ENCODE measurements at regions not wholly inside any gene's neighbourhood (a gene's known extent, or its start where the extent isn't known, plus 50 kb on each side); places are given as distances from the start of the nearest gene placed in this dataset.

DNA sequence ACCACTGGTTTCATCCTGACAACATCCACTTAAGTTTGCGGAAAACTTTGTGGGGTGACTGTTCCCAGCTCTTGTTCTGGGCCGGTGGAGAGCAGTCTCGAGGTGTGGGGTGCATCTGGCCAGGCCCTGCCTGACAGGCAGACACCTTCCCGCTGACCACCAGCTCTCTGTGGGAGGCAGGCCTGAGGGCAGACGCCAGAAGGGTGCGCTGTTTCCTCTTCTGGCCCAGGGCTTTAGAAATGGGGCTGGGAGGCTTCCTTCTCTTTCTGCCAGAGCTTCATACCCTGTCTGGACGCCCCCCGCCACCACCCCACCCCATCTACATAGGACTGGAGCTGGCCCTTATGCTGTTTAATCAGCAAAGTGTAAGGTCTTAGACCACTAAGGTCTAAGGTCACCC lies 263.8 kb downstream of the LOXHD1 start:
- no peak for DNase-seq (ENCODE audit: low read depth)
- TF ChIP-seq, protein P1, sequence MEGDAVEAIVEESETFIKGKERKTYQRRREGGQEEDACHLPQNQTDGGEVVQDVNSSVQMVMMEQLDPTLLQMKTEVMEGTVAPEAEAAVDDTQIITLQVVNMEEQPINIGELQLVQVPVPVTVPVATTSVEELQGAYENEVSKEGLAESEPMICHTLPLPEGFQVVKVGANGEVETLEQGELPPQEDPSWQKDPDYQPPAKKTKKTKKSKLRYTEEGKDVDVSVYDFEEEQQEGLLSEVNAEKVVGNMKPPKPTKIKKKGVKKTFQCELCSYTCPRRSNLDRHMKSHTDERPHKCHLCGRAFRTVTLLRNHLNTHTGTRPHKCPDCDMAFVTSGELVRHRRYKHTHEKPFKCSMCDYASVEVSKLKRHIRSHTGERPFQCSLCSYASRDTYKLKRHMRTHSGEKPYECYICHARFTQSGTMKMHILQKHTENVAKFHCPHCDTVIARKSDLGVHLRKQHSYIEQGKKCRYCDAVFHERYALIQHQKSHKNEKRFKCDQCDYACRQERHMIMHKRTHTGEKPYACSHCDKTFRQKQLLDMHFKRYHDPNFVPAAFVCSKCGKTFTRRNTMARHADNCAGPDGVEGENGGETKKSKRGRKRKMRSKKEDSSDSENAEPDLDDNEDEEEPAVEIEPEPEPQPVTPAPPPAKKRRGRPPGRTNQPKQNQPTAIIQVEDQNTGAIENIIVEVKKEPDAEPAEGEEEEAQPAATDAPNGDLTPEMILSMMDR (IDR thresholded peaks at IDR 0.05; ENCODE audit: insufficient read depth, low read depth, low read length, missing control alignments) = peak; percentile 27
- no peak overlapping the region for H3K4me3 ChIP-seq (ENCODE audit: low read depth, low read length)

DNA sequence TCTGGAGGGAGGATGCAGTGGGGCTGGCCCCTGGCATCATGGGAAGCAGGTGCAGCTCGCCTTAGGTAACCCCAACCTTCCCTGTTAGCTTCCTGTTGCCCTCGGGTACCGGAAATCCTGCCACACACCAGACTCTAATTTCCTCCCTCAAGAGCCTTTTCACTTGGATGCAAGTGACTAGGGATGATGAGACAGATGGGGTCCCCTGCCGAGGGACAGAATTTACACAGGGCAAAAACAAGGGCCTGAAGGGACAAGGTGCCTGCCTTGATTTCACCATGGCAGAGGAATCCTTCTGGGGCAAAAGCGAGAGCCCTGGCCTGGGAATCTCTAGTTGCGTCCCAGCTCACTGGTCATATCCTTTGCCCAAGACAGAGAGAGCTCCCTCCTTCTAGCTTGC lies 263.1 kb downstream of the LOXHD1 start:
- DNase-seq (ENCODE audit: low read depth) = no peak
- H3K4me3 ChIP-seq (ENCODE audit: low read depth, low read length) = no peak overlapping the region
- TF ChIP-seq, protein P1 (IDR thresholded peaks at IDR 0.05; ENCODE audit: insufficient read depth, low read depth, low read length, missing control alignments) = no peak

DNA sequence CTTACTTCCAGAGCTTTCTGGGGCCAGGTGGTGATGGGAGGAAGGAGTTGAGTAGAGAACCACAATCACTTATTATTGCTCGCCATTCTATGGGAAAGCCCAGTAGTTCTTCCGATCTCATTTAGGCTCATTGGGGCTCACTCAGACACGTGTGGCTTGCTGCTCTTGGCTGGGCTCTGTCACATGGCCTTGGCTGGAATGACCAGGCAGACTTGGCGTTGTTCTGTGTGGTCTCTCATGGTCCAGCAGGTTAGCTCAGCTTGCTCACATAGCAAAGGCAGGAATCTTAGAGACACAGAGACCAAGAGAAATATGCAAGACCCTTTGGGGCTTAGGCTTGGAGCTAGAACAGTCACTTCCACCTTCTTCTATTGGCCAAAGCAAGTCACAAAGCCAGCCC lies 261.2 kb downstream of the LOXHD1 start:
- no peak overlapping the region for H3K4me3 ChIP-seq (ENCODE audit: low read depth, low read length)
- TF ChIP-seq, protein P1 (IDR thresholded peaks at IDR 0.05; ENCODE audit: insufficient read depth, low read depth, low read length, missing control alignments) = no peak
- no peak for DNase-seq (ENCODE audit: low read depth)

DNA sequence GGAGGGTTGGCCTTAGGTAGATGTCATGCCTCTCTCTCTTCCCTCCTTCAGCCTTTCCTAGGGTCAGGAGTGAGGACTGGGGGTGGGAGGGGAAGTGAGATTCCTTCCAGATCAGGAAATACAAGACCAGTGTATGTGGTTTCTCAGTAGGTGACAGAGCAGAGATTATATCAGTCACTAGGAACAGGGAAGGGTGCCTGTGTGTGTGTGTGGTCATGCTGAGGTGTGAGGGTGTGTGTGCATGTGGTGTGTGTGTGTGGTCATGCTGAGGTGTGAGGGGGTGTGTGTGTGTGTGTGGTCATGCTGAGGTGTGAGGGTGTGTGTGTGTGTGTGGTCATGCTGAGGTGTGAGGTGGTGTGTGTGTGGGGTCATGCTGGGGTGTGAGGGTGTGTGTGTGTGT lies 259.8 kb downstream of the LOXHD1 start:
- H3K4me3 ChIP-seq (ENCODE audit: low read depth, low read length) = no peak overlapping the region
- DNase-seq (ENCODE audit: low read depth) = no peak
- TF ChIP-seq, protein P1 (IDR thresholded peaks at IDR 0.05; ENCODE audit: insufficient read depth, low read depth, low read length, missing control alignments) = no peak

DNA sequence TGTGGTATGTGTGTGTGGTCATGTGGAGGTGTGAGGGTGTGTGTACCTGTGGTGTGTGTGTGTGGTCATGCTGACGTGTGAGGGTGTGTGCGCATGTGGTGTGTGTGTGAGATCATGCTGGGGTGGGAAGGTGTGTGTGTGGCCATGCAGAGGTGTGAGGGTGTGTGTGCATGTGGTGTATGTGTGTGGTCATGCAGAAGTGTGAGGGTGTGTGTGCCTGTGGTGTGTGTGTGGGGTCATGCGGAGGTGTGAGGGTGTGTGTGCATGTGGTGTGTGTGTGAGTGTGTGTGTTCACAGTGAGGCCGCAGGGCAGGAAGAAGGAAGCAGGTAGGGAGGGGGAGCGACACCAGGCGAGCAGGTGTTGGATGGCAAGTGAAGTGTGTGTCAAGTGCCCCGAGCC lies 259.0 kb downstream of the LOXHD1 start:
- TF ChIP-seq, protein P1 (IDR thresholded peaks at IDR 0.05; ENCODE audit: insufficient read depth, low read depth, low read length, missing control alignments) = no peak
- DNase-seq (ENCODE audit: low read depth) = no peak

DNA sequence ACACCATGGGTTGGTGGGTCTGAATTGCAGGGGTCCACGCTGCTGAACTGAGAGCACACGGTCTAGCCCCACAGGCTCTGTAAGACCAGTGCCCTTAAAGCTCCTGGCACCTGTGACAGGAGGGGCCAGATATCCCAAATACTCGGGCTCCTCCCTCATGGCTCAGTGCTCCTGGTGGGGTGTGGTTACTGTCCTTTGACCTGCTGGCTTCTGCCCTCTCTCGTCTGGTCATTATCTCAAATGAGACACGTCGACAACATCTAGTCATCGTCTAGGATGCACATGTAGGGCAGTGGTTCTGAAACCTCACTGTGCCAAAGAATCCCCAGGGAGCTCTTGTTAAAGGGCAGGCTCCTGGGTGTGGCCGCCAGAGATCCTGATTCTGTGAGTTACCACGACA lies 258.4 kb downstream of the LOXHD1 start:
- no peak for DNase-seq (ENCODE audit: low read depth)
- H3K4me3 ChIP-seq (ENCODE audit: low read depth, low read length) = no peak overlapping the region
- TF ChIP-seq, protein P1 (IDR thresholded peaks at IDR 0.05; ENCODE audit: insufficient read depth, low read depth, low read length, missing control alignments) = no peak

More for the DNA sequence above, 259.0 kb downstream of the LOXHD1 start:
- H3K4me3 ChIP-seq (ENCODE audit: low read depth, low read length) = no peak overlapping the region

DNA sequence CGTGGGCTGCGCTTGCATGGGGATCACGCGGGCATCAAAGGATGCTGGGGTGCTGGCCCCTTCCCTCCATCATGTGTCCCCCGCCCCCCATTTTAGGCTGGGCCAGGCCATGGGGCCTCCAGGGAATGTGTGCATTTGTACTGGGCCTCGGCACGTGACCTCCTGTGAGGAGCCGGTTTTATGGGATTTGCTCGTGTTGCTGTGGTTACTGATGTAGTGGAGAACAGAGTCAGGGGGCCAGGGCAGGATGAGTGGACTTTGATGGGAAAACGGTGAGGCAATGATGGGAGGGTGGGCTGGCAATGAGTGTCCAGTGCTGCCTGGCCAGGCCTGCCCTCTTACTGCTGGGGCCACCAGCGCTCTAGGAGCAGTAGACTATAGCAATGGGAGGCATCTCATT lies 257.7 kb downstream of the LOXHD1 start:
- DNase-seq (ENCODE audit: low read depth) = no peak
- TF ChIP-seq, protein P1 (IDR thresholded peaks at IDR 0.05; ENCODE audit: insufficient read depth, low read depth, low read length, missing control alignments) = no peak
- H3K4me3 ChIP-seq (ENCODE audit: low read depth, low read length) = no peak overlapping the region
